Prostate gland (tissue), 1 donor: ENCODE measurements at regions not wholly inside any gene's neighbourhood (a gene's known extent, or its start where the extent isn't known, plus 50 kb on each side); places are given as distances from the start of the nearest gene placed in this dataset.

Source experiments
- POLR2A ChIP-seq: fragments of 450-650 bp; IDR thresholded peaks from one replicate; pipeline ENCODE4 v1.6.1; 2016; ENCODE audit warnings: antibody characterized with exemption, mild to moderate bottlenecking
- POLR2AphosphoS5 ChIP-seq: sonication (generic); formaldehyde crosslinking; IDR thresholded peaks from one replicate; pipeline ENCODE4 v1.6.1; 2017; ENCODE audit warnings: antibody characterized with exemption

GRCh38 chr10:59580026-59580863 lies 129.4 kb downstream of the SLC16A9 start:
- TF ChIP-seq POLR2A = no peak
- TF ChIP-seq POLR2AphosphoS5 = no peak
